ENCODE measurements at regions not wholly inside any gene's neighbourhood (a gene's known extent, or its start where the extent isn't known, plus 50 kb on each side); places are given as distances from the start of the nearest gene placed in this dataset.
"Not testable (repeated sequence)": the region's sequence is repeated elsewhere in the genome, so short reads cannot be mapped to it uniquely, and the experiment has no call there.

GRCh38 chr1:195886000-195886399, 722.2 kb downstream of the KCNT2 start:
- no peak for ATAC-seq
- no peak for DNase-seq
- intact Hi-C loops (cut with DNase I) = no loop called here

GRCh38 chr1:195878478-195878877, 729.8 kb downstream of the KCNT2 start:
- no peak for ATAC-seq
- no peak for DNase-seq
- intact Hi-C loops (cut with DNase I) = no loop called here

- ATAC-seq = no peak
- no peak for DNase-seq
- intact Hi-C loops (cut with DNase I) = no loop called here
Observed at GRCh38 chr1:195876792-195877191, 731.4 kb downstream of the KCNT2 start.

- DNase-seq = no peak
- ATAC-seq = no peak
- intact Hi-C loops (cut with DNase I) = no loop called here
Observed at GRCh38 chr1:195872376-195872775, 735.9 kb downstream of the KCNT2 start.

GRCh38 chr1:195867638-195868037, 740.6 kb downstream of the KCNT2 start:
- DNase-seq = no peak

GRCh38 chr1:195866781-195867222, 741.4 kb downstream of the KCNT2 start:
- ATAC-seq = no peak
- intact Hi-C loops (cut with DNase I) = no loop called here
- DNase-seq = no peak

More at GRCh38 chr1:195867638-195868037, 740.6 kb downstream of the KCNT2 start:
- no peak for ATAC-seq
- intact Hi-C loops (cut with DNase I) = no loop called here

GRCh38 chr1:195866091-195866780, 742.0 kb downstream of the KCNT2 start:
- no peak for DNase-seq
- ATAC-seq = no peak
- intact Hi-C loops (cut with DNase I) = no loop called here

GRCh38 chr1:195851804-195852203, 756.4 kb downstream of the KCNT2 start:
- ATAC-seq (no peak), DNase-seq (no peak)
- intact Hi-C loops (cut with DNase I) = no loop called here

GRCh38 chr1:195851016-195851601, 757.1 kb downstream of the KCNT2 start:
- DNase-seq (no peak), ATAC-seq (no peak)
- intact Hi-C loops (cut with DNase I) = no loop called here

- intact Hi-C loops (cut with DNase I) = no loop called here
- no peak for ATAC-seq
- DNase-seq = no peak
Observed at GRCh38 chr1:195849180-195849579, 759.1 kb downstream of the KCNT2 start.

GRCh38 chr1:195847957-195848875, 760.0 kb downstream of the KCNT2 start:
- ATAC-seq; intact Hi-C loops (cut with DNase I); DNase-seq: not testable (repeated sequence)

- intact Hi-C loops (cut with DNase I) = no loop called here
- ATAC-seq (no peak), DNase-seq (no peak)
Observed at GRCh38 chr1:195831789-195832188, 776.5 kb downstream of the KCNT2 start.

GRCh38 chr1:195828325-195828724, 779.9 kb downstream of the KCNT2 start:
- intact Hi-C loops (cut with DNase I) = no loop called here
- no peak for ATAC-seq
- no peak for DNase-seq

GRCh38 chr1:195820925-195821324, 787.3 kb downstream of the KCNT2 start:
- ATAC-seq (no peak), DNase-seq (no peak)
- intact Hi-C loops (cut with DNase I) = no loop called here

- no peak for DNase-seq
- no peak for ATAC-seq
- intact Hi-C loops (cut with DNase I) = no loop called here
Observed at GRCh38 chr1:195806060-195806459, 802.2 kb downstream of the KCNT2 start.

GRCh38 chr1:195804547-195804946, 803.7 kb downstream of the KCNT2 start:
- intact Hi-C loops (cut with DNase I) = no loop called here
- no peak for DNase-seq
- ATAC-seq = no peak

- DNase-seq = no peak
- intact Hi-C loops (cut with DNase I) = no loop called here
- ATAC-seq = no peak
Observed at GRCh38 chr1:195799016-195799415, 809.2 kb downstream of the KCNT2 start.

- intact Hi-C loops (cut with DNase I) = no loop called here
- ATAC-seq = no peak
- DNase-seq = no peak
Observed at GRCh38 chr1:195794225-195794624, 814.0 kb downstream of the KCNT2 start.

GRCh38 chr1:195791796-195792195, 816.4 kb downstream of the KCNT2 start:
- ATAC-seq = no peak
- intact Hi-C loops (cut with DNase I) = no loop called here
- DNase-seq = no peak

- ATAC-seq (no peak), DNase-seq (no peak)
- intact Hi-C loops (cut with DNase I) = no loop called here
Observed at GRCh38 chr1:195790514-195791168, 817.6 kb downstream of the KCNT2 start.

Measured in left cardiac atrium (tissue), 4 donors.